Heart left ventricle (tissue), 13 donors: ENCODE measurements at regions not wholly inside any gene's neighbourhood (a gene's known extent, or its start where the extent isn't known, plus 50 kb on each side); places are given as distances from the start of the nearest gene placed in this dataset.

ENCODE experiments used
- CTCF ChIP-seq, 12 donors: fragments of 200-600 bp; sonication (generic) in 4 of 12; IDR thresholded peaks; one replicate each; pipeline versions ENCODE4 v1.5.0 to v1.8.0; 2018 to 2022; ENCODE audit warnings: antibody characterized with exemption in 12 of 12, mild to moderate bottlenecking in 5 of 12
- POLR2A ChIP-seq, 2 donors: fragments of 450-650 bp; IDR thresholded peaks; one replicate each; pipeline ENCODE4 v1.6.1; 2017; ENCODE audit warnings: antibody characterized with exemption in 2 of 2, mild to moderate bottlenecking in 2 of 2, moderate library complexity in 2 of 2
- donor health status: ischemic (EF 13 %, LVEDD 7.1; RV severe dilation, severe dysfunction).
- donor health status: DM: no; HTN: yes; CAD: no.
- donor health status: DM: no; HTN: no; CAD: no.
- donor health status: ischemic (EF 25% LVEDD 6.9; RV normal size, moderate dysfunction).
- donor health status: ischemic (EF 25% LVEDD 5.7; RV mildly dilated, moderate dysfunction).
- donor health status: ischemic (EF 35%, LVEDD 5.7; RV mildly dilated, moderate dysfunction).
- donor health status: nonischemic (EF 11% LVEDD 7.7; RV severe dilation, severe dysfunction).
- donor health status: DM: yes; HTN: yes; CAD: no.
- donor health status: PGD.
- donor health status: ischemic (EF 29% LVEDD 5.4; RV normal size, mild dysfunction).
- donor health status: nonischemic (EF 23%, LVEDD 6.1; RV moderate dilation, normal function).

GRCh38 chr2:124983595-124983994, 958.5 kb downstream of the CNTNAP5 start:
- TF ChIP-seq CTCF (IDR thresholded peaks at IDR 0.05) (no peak), POLR2A (IDR thresholded peaks at IDR 0.05) (no peak)
